Hepatocyte (in vitro differentiated cells): ENCODE measurements at regions not wholly inside any gene's neighbourhood (a gene's known extent, or its start where the extent isn't known, plus 50 kb on each side); places are given as distances from the start of the nearest gene placed in this dataset.
A peak's percentile ranks its signal among the peaks of the same experiment; 100 is the strongest.

Source experiments
- DNase-seq: peaks from one replicate; pipeline ENCODE4 v3.0.0-alpha.2; 2016; ENCODE audit warnings: low spot score
- H2AFZ ChIP-seq: fragments of 200-600 bp; sonication (generic); 2 replicates; pipeline ENCODE4 v1.6.0; 2016; ENCODE audit warnings: antibody characterized with exemption, mild to moderate bottlenecking
- H3K27ac ChIP-seq: fragments of 200-600 bp; sonication (generic); 2 replicates; pipeline ENCODE4 v1.5.1; 2016; ENCODE audit warnings: mild to moderate bottlenecking
- H3K27me3 ChIP-seq: fragments of 200-600 bp; sonication (generic); 2 replicates; pipeline ENCODE4 v1.6.1; 2016
- H3K36me3 ChIP-seq: fragments of 200-600 bp; sonication (generic); replicated peaks from 2 replicates; pipeline ENCODE4 v1.5.1; 2016; ENCODE audit warnings: low read depth; ENCODE audit not compliant: insufficient read depth
- H3K4me1 ChIP-seq: fragments of 200-600 bp; sonication (generic); 2 replicates; pipeline ENCODE4 v1.5.1; 2016; ENCODE audit warnings: mild to moderate bottlenecking, moderate library complexity; ENCODE audit not compliant: insufficient read depth
- H3K4me2 ChIP-seq: fragments of 200-600 bp; sonication (generic); 2 replicates; pipeline ENCODE4 v1.6.0; 2016
- H3K4me3 ChIP-seq: fragments of 200-600 bp; sonication (generic); 2 replicates; pipeline ENCODE4 v1.5.1; 2016; ENCODE audit warnings: mild to moderate bottlenecking
- H3K79me2 ChIP-seq: fragments of 200-600 bp; sonication (generic); 2 replicates; pipeline ENCODE4 v1.6.0; 2017; ENCODE audit warnings: mild to moderate bottlenecking
- H3K9me2 ChIP-seq: fragments of 200-600 bp; sonication (generic); replicated peaks from 2 replicates; pipeline ENCODE4 v1.6.0; 2017; ENCODE audit warnings: mild to moderate bottlenecking; ENCODE audit not compliant: insufficient read depth
- H3K9me3 ChIP-seq: fragments of 200-600 bp; sonication (generic); 2 replicates; pipeline ENCODE4 v1.5.1; 2016; ENCODE audit warnings: low read depth, mild to moderate bottlenecking
- H4K20me1 ChIP-seq: fragments of 200-600 bp; sonication (generic); 2 replicates; pipeline ENCODE4 v1.6.0; 2016; ENCODE audit warnings: mild to moderate bottlenecking; ENCODE audit not compliant: insufficient read depth, poor library complexity, severe bottlenecking
- CTCF ChIP-seq: fragments of 200-600 bp; sonication (generic); IDR thresholded peaks from 2 replicates; pipeline ENCODE4 v1.5.1; 2016; ENCODE audit warnings: antibody characterized with exemption, mild to moderate bottlenecking; ENCODE audit not compliant: poor library complexity
- EZH2 ChIP-seq: fragments of 200-600 bp; sonication (generic); IDR thresholded peaks from 2 replicates; pipeline ENCODE4 v1.6.1; 2016; ENCODE audit warnings: antibody characterized with exemption, mild to moderate bottlenecking, borderline replicate concordance
- EZH2phosphoT487 ChIP-seq: fragments of 200-600 bp; sonication (generic); IDR thresholded peaks from one replicate; pipeline ENCODE4 v1.6.1; 2018; ENCODE audit warnings: antibody characterized with exemption, mild to moderate bottlenecking, low read depth, moderate library complexity; ENCODE audit not compliant: unreplicated experiment, severe bottlenecking
- WGBS: methylation state at CpG from one replicate; pipeline ENCODE4 v1.1.6; 2016; ENCODE audit warnings: low lambda C conversion rate; ENCODE audit errors: missing lambda C conversion rate; 5-methylcytosine and 5-hydroxymethylcytosine counted together

GRCh38 chr4:123893011-123893981, 496.7 kb downstream of the SPRY1 start:
- no peaks in the 10 kb centered on the region for H3K36me3 ChIP-seq
- H3K27me3 ChIP-seq: no peaks in the 10 kb centered on the region
- peak overlapping the region; percentile 37 for H3K4me2 ChIP-seq
- WGBS: 42% methylated on average over 9 of the region's 9 CpGs
- H3K79me2 ChIP-seq: no peaks in the 10 kb centered on the region
- DNase-seq: no peak
- H3K27ac ChIP-seq: peak overlapping the region; percentile 50
- no peaks in the 10 kb centered on the region for H3K9me2 ChIP-seq
- no peak overlapping the region for H2AFZ ChIP-seq
- TF ChIP-seq EZH2: no peak
- peaks cover 12% of the 10 kb centered on the region for H3K4me1 ChIP-seq
- H3K9me3 ChIP-seq: no peaks in the 10 kb centered on the region
- H4K20me1 ChIP-seq: no peaks in the 10 kb centered on the region
- no peak overlapping the region for H3K4me3 ChIP-seq

GRCh38 chr4:123896446-123897071, 500.0 kb downstream of the SPRY1 start:
- DNase-seq: no peak
- Histone ChIP-seq H2AFZ (no peak overlapping the region), H3K27me3 (no peaks in the 10 kb centered on the region), H3K4me2 (no peak overlapping the region), H3K79me2 (no peaks in the 10 kb centered on the region), H3K27ac (no peak overlapping the region), H3K9me3 (no peaks in the 10 kb centered on the region), H3K4me3 (no peak overlapping the region), H4K20me1 (no peaks in the 10 kb centered on the region), H3K4me1 (peaks cover 8% of the 10 kb centered on the region), H3K9me2 (no peaks in the 10 kb centered on the region), H3K36me3 (no peaks in the 10 kb centered on the region)
- no peak for TF ChIP-seq EZH2
- TF ChIP-seq EZH2phosphoT487: no peak
- TF ChIP-seq CTCF: no peak

GRCh38 chr4:123898946-123899666, 502.5 kb downstream of the SPRY1 start:
- DNase-seq: no peak
- no peak overlapping the region for H3K27ac ChIP-seq

More at GRCh38 chr4:123898946-123899666, 502.5 kb downstream of the SPRY1 start:
- no peaks in the 10 kb centered on the region for H3K27me3 ChIP-seq
- no peak overlapping the region for H3K4me2 ChIP-seq
- TF ChIP-seq EZH2: no peak
- no peak for TF ChIP-seq EZH2phosphoT487
- no peak for TF ChIP-seq CTCF
- no peaks in the 10 kb centered on the region for H3K4me1 ChIP-seq
- WGBS: 94% methylated on average over 2 of the region's 2 CpGs
- no peaks in the 10 kb centered on the region for H3K9me2 ChIP-seq
- no peaks in the 10 kb centered on the region for H3K36me3 ChIP-seq
- no peaks in the 10 kb centered on the region for H3K79me2 ChIP-seq
- no peaks in the 10 kb centered on the region for H3K9me3 ChIP-seq
- no peaks in the 10 kb centered on the region for H4K20me1 ChIP-seq
- no peak overlapping the region for H3K4me3 ChIP-seq
- H2AFZ ChIP-seq: no peak overlapping the region
